ENCODE measurements at regions not wholly inside any gene's neighbourhood (a gene's known extent, or its start where the extent isn't known, plus 50 kb on each side); places are given as distances from the start of the nearest gene placed in this dataset.

- TF ChIP-seq, protein P1, sequence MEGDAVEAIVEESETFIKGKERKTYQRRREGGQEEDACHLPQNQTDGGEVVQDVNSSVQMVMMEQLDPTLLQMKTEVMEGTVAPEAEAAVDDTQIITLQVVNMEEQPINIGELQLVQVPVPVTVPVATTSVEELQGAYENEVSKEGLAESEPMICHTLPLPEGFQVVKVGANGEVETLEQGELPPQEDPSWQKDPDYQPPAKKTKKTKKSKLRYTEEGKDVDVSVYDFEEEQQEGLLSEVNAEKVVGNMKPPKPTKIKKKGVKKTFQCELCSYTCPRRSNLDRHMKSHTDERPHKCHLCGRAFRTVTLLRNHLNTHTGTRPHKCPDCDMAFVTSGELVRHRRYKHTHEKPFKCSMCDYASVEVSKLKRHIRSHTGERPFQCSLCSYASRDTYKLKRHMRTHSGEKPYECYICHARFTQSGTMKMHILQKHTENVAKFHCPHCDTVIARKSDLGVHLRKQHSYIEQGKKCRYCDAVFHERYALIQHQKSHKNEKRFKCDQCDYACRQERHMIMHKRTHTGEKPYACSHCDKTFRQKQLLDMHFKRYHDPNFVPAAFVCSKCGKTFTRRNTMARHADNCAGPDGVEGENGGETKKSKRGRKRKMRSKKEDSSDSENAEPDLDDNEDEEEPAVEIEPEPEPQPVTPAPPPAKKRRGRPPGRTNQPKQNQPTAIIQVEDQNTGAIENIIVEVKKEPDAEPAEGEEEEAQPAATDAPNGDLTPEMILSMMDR (IDR thresholded peaks at IDR 0.05) = no peak
- no peak for TF ChIP-seq POLR2A (IDR thresholded peaks at IDR 0.05)
Measured at GRCh38 chr5:4374866-4375265, 765.3 kb upstream of the ADAMTS16 start.
